Endodermal cell (in vitro differentiated cells): ENCODE measurements at regions not wholly inside any gene's neighbourhood (a gene's known extent, or its start where the extent isn't known, plus 50 kb on each side); places are given as distances from the start of the nearest gene placed in this dataset.

ENCODE experiments used
- DNase-seq: peaks from one replicate; pipeline ENCODE4 v3.0.0-alpha.2; 2017
- H3K27ac ChIP-seq: 2 replicates; pipeline ENCODE4 v1.5.1; 2013; ENCODE audit warnings: mild to moderate bottlenecking, low read depth, low read length, moderate library complexity
- H3K27me3 ChIP-seq: 2 replicates; pipeline ENCODE4 v1.6.1; 2013; ENCODE audit warnings: mild to moderate bottlenecking, low read length, moderate library complexity; ENCODE audit not compliant: insufficient read depth, control insufficient read depth, poor library complexity, severe bottlenecking
- H3K36me3 ChIP-seq: 2 replicates; pipeline ENCODE4 v1.7.0; 2013; ENCODE audit warnings: mild to moderate bottlenecking, low read length, moderate library complexity; ENCODE audit not compliant: control insufficient read depth, insufficient read depth
- H3K4me1 ChIP-seq: one replicate; pipeline ENCODE4 v1.7.0; 2013; ENCODE audit warnings: low read length; ENCODE audit not compliant: control insufficient read depth, insufficient read depth
- H3K4me3 ChIP-seq: 2 replicates; pipeline ENCODE4 v1.5.1; 2013; ENCODE audit warnings: mild to moderate bottlenecking, low read length, moderate library complexity
- H3K9ac ChIP-seq: 2 replicates; pipeline ENCODE4 v1.6.1; 2013; ENCODE audit warnings: mild to moderate bottlenecking, low read length, moderate library complexity; ENCODE audit not compliant: poor library complexity, severe bottlenecking; ENCODE audit errors: extremely low read depth
- H3K9me3 ChIP-seq: 2 replicates; pipeline ENCODE4 v1.6.1; 2013; ENCODE audit warnings: mild to moderate bottlenecking, low read length, moderate library complexity; ENCODE audit not compliant: control insufficient read depth
- H3K27ac Mint-ChIP-seq: 2 replicates; pipeline ENCODE4 v1.8.0; 2020; ENCODE audit warnings: mixed read lengths
- H3K27me3 Mint-ChIP-seq: 2 replicates; pipeline ENCODE4 v1.8.0; 2021; ENCODE audit warnings: mild to moderate bottlenecking, mixed read lengths; ENCODE audit not compliant: insufficient read depth
- H3K36me3 Mint-ChIP-seq: 2 replicates; pipeline ENCODE4 v1.8.0; 2020; ENCODE audit warnings: low read depth, mixed read lengths
- H3K4me1 Mint-ChIP-seq: 2 replicates; pipeline ENCODE4 v1.8.0; 2020; ENCODE audit warnings: mixed read lengths
- H3K4me3 Mint-ChIP-seq: 2 replicates; pipeline ENCODE4 v1.8.0; 2020; ENCODE audit warnings: mild to moderate bottlenecking, moderate library complexity, mixed read lengths
- H3K9me3 Mint-ChIP-seq: 2 replicates; pipeline ENCODE4 v1.8.0; 2020; ENCODE audit warnings: mild to moderate bottlenecking, mixed read lengths
- WGBS, 2 experiments: methylation state at CpG; one replicate each; pipeline versions ENCODE4 v1.1.5 to v1.1.7; 2013; ENCODE audit warnings: missing lambda C conversion rate in 2 of 2, mixed read lengths in 1 of 2; ENCODE audit not compliant: insufficient coverage in 1 of 2, insufficient read length in 1 of 2; 5-methylcytosine and 5-hydroxymethylcytosine counted together
- TF ChIP-seq, protein P1 (sequence below): fragments of 200-600 bp; sonication (generic); conservative IDR thresholded peaks from 2 replicates; pipeline ENCODE4 v1.5.0; 2021; ENCODE audit warnings: antibody characterized with exemption, mild to moderate bottlenecking

DNA sequence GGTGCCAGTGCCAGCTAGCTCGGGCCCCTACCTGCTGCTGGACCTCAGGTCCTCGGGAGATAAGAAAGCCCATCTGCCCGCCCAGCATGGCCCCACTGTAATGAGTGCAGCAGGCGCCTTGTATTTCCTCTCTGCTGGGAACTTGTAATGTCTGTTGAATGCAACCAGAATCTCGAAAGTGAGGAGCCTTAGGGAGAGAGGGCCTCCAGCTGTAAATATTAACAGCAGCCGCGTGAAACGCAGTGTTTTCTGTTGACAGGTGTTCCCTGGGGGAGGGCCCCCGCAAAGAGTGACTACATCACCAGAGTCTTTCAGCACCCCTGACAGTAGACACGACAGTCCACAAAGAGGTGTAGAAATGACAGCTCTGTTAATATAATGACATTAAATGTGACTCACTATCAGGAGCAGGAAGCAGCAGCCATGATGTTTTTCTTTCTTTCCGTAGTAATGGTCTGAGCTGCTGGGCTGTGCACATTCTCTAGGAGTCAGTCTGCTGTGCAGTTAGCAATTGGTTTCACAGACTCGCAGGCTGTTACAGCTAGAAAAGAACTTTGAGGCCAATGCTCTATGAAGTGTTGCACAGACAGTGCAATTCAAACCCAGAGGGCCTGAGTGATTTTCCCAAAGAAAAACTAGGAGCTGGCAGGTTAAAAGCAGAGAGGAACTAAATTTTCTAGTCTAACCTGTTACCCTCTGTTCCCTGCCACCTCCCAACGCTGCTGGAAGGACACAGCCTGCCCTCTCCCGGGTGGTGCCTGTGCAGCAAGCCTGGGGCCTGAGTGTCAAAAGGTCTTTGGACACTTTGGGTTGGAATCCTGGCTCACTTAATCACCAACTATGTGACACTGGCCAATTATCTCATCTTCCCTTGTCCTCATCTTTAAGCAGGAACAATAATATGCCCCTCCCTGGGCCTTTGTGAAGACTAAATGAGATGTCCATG, 58.6 kb upstream of the WASF3 start:
- no peaks in the 10 kb centered on the region for H3K9me3 ChIP-seq
- no peak overlapping the region for H3K27ac ChIP-seq
- no peak overlapping the region for H3K9ac ChIP-seq
- 81 to 84% methylated on average over 9 to 14 of the region's 14 CpGs for WGBS, 2 experiments
- Mint-ChIP-seq H3K4me1 (peaks cover 18% of the 10 kb centered on the region), H3K36me3 (no peaks in the 10 kb centered on the region), H3K4me3 (no peak overlapping the region), H3K9me3 (no peaks in the 10 kb centered on the region), H3K27ac (no peak overlapping the region), H3K27me3 (no peaks in the 10 kb centered on the region)
- no peaks in the 10 kb centered on the region for H3K36me3 ChIP-seq
- TF ChIP-seq, protein P1, sequence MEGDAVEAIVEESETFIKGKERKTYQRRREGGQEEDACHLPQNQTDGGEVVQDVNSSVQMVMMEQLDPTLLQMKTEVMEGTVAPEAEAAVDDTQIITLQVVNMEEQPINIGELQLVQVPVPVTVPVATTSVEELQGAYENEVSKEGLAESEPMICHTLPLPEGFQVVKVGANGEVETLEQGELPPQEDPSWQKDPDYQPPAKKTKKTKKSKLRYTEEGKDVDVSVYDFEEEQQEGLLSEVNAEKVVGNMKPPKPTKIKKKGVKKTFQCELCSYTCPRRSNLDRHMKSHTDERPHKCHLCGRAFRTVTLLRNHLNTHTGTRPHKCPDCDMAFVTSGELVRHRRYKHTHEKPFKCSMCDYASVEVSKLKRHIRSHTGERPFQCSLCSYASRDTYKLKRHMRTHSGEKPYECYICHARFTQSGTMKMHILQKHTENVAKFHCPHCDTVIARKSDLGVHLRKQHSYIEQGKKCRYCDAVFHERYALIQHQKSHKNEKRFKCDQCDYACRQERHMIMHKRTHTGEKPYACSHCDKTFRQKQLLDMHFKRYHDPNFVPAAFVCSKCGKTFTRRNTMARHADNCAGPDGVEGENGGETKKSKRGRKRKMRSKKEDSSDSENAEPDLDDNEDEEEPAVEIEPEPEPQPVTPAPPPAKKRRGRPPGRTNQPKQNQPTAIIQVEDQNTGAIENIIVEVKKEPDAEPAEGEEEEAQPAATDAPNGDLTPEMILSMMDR = no peak
- H3K4me3 ChIP-seq = no peak overlapping the region
- peaks cover 14% of the 10 kb centered on the region for H3K4me1 ChIP-seq
- DNase-seq = no peak
- no peaks in the 10 kb centered on the region for H3K27me3 ChIP-seq

DNA sequence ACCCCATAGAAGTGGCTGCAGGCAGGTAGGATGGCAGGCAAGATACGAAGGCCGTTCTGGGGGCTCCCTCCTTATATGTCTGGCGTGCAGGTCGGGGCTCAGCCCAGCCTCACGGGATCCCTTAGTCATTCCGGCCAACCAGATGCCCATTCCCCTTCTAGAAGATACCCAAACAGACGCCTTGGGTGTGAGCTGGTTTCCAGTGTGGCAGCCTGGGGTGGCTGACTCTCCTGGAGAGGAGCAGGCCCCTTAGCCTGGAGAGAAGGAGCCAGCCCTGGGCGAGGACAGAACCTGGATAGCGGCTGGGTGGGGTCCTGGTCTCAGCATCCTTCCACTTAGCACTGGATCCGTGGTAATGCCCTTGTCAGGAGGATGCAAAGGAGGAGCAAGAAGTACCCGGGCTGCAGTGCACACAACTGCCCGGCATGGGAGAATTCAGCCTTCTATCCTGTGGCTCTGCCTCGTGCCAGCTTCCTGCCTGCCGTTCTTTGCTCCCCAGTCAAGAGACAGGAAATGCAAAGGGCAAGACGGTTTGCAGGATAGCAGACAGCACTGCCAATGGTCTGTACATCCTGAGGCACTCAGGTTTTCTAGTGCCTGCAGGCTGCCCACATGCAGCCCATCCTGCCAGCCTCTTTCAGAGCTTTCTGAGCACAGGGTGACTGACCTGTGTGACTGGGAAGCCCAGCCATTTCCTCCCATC, 56.7 kb upstream of the WASF3 start:
- H3K27ac ChIP-seq = no peak overlapping the region
- no peak overlapping the region for H3K9ac ChIP-seq
- no peak overlapping the region for H3K4me3 ChIP-seq
- H3K27ac Mint-ChIP-seq = no peak overlapping the region
- H3K9me3 ChIP-seq = no peaks in the 10 kb centered on the region
- H3K27me3 Mint-ChIP-seq = no peaks in the 10 kb centered on the region
- H3K27me3 ChIP-seq = no peaks in the 10 kb centered on the region
- no peaks in the 10 kb centered on the region for H3K9me3 Mint-ChIP-seq
- no peak overlapping the region for H3K4me3 Mint-ChIP-seq
- 82 to 89% methylated on average over 9 to 15 of the region's 15 CpGs for WGBS, 2 experiments
- TF ChIP-seq, protein P1 = no peak
- H3K4me1 Mint-ChIP-seq = peaks cover 2% of the 10 kb centered on the region
- no peaks in the 10 kb centered on the region for H3K4me1 ChIP-seq
- no peaks in the 10 kb centered on the region for H3K36me3 Mint-ChIP-seq
- no peaks in the 10 kb centered on the region for H3K36me3 ChIP-seq
- DNase-seq = no peak

DNA sequence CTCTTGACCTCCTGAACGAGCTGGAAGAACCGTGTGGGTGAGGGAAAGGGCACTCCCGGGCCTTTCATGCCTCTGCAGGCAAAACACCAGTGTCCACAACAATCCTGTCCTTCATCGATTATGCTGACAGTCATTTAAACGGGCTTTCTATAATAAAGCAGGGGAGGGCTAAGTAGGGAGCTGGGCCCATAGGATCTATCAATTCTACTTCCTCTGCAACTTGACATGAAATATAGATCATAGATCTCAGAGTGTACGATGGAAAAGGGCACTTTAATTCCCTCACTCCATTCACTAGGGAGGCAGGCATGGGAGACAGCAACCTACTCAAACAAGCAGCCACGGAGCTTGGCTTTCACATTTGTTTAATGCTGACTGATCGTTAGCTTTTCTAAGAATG, 55.8 kb upstream of the WASF3 start:
- H3K9me3 ChIP-seq = no peaks in the 10 kb centered on the region
- WGBS, 2 experiments = 89 to 91% methylated on average over 3 to 8 of the region's 8 CpGs
- H3K27me3 ChIP-seq = no peaks in the 10 kb centered on the region
- no peaks in the 10 kb centered on the region for H3K4me1 Mint-ChIP-seq
- H3K27ac ChIP-seq = no peak overlapping the region
- no peak overlapping the region for H3K9ac ChIP-seq
- no peak overlapping the region for H3K4me3 Mint-ChIP-seq
- DNase-seq = no peak
- no peak overlapping the region for H3K27ac Mint-ChIP-seq
- no peaks in the 10 kb centered on the region for H3K27me3 Mint-ChIP-seq
- no peaks in the 10 kb centered on the region for H3K36me3 Mint-ChIP-seq
- no peaks in the 10 kb centered on the region for H3K36me3 ChIP-seq
- TF ChIP-seq, protein P1 = no peak
- peaks cover 2% of the 10 kb centered on the region for H3K9me3 Mint-ChIP-seq
- no peak overlapping the region for H3K4me3 ChIP-seq
- no peaks in the 10 kb centered on the region for H3K4me1 ChIP-seq
